ENCODE measurements at regions not wholly inside any gene's neighbourhood (a gene's known extent, or its start where the extent isn't known, plus 50 kb on each side); places are given as distances from the start of the nearest gene placed in this dataset.

DNA sequence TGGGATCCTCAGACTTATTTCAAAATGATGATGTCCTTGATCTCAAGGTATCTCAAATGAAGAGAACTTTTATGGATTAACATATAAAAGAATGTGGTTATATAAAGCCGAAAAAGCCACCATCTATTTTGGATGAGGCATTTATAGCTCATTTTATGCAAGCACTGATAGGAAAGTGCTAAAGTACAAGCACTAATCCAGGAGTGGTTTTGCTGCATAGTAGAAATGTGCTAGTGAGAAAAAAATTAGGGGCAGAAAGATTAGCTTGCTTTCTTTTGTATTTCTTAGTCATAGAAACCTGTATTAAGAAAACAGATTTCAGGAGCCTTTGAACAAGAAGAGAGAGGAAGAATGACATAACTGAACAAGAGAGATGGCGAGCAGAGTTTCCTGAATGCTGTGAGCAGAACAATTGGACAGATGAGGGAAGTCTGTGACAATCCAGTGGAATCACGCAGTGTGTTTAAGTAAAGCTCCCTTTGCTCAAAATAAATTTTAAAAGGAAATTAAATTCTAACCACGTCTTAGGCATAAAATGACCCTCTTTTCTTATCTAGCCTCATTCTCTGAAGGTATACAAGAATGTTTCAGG, 238.2 kb upstream of the NOVA1 start:
- ChIA-PET CTCF (no interaction called here), POLR2A (no interaction called here)
- DNase-seq (ENCODE audit: extremely low spot score), result no peak
- TF ChIP-seq ARNT (IDR thresholded peaks at IDR 0.05) (no peak), BHLHE40 (IDR thresholded peaks at IDR 0.05; ENCODE audit: borderline replicate concordance) (no peak), SP1 (IDR thresholded peaks at IDR 0.05) (no peak), TARDBP (IDR thresholded peaks at IDR 0.05) (no peak), FOXA1 (IDR thresholded peaks at IDR 0.05) (no peak), L3MBTL2 (conservative IDR thresholded peaks at IDR 0.05) (no peak), FOXM1 (IDR thresholded peaks at IDR 0.05; ENCODE audit: borderline replicate concordance) (no peak), LEF1 (IDR thresholded peaks at IDR 0.05; ENCODE audit: borderline replicate concordance) (no peak), HDGF (IDR thresholded peaks at IDR 0.05; ENCODE audit: borderline replicate concordance) (no peak), ZNF384 (IDR thresholded peaks at IDR 0.05) (no peak), CTBP1 (IDR thresholded peaks at IDR 0.05; ENCODE audit: borderline replicate concordance) (no peak), FOXK2 (IDR thresholded peaks at IDR 0.05) (no peak), SUZ12 (IDR thresholded peaks at IDR 0.05) (no peak), NFRKB (IDR thresholded peaks at IDR 0.05) (no peak), ELF4 (IDR thresholded peaks at IDR 0.05) (no peak)
- TF ChIP-seq, protein P1, sequence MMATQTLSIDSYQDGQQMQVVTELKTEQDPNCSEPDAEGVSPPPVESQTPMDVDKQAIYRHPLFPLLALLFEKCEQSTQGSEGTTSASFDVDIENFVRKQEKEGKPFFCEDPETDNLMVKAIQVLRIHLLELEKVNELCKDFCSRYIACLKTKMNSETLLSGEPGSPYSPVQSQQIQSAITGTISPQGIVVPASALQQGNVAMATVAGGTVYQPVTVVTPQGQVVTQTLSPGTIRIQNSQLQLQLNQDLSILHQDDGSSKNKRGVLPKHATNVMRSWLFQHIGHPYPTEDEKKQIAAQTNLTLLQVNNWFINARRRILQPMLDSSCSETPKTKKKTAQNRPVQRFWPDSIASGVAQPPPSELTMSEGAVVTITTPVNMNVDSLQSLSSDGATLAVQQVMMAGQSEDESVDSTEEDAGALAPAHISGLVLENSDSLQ (IDR thresholded peaks at IDR 0.05), result no peak

DNA sequence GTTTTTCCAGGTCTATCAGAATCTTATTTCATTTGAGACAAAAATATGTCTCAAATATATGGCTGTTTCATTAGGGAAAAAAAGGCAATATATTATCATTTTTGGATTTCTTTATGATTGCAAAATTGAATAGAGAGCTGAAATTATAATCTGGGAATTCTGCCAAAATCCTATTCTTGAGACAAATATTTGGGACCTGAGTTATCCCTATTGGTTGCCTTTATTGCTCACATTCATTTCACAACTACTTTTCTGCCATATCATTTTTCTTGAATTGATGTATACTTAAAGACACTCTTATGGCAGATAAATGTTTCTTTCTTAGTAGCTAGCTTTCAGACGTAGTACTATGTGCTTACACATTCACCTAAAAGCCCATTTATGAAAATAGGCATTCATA, 241.6 kb upstream of the NOVA1 start:
- TF ChIP-seq ELF4 (IDR thresholded peaks at IDR 0.05) (no peak), CTBP1 (IDR thresholded peaks at IDR 0.05; ENCODE audit: borderline replicate concordance) (no peak), NFRKB (IDR thresholded peaks at IDR 0.05) (no peak), FOXA1 (IDR thresholded peaks at IDR 0.05) (no peak), ARNT (IDR thresholded peaks at IDR 0.05) (no peak), SUZ12 (IDR thresholded peaks at IDR 0.05) (no peak), TARDBP (IDR thresholded peaks at IDR 0.05) (no peak)
- CTCF ChIA-PET, result no interaction called here
- DNase-seq (ENCODE audit: extremely low spot score), result no peak
- POLR2A ChIA-PET, result no interaction called here

DNA sequence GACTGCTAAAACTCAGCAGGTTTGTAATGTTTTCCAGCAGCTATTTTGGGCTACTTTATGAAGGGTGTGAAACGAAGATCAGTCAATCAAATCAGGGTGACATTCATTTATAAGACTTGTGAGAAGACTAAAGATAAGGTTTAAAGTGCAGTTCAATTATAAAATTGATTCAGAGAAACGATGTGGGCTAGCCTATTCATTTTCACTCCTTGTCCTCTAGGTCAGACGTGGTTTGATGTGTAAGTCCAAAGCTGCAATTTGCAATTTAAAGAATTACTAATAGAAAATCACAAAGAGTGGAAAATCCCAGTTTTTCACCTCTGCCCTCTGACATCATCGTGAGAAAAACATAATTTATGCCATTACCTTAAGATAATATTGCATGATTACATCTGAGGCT, 243.5 kb upstream of the NOVA1 start:
- ChIA-PET CTCF (no interaction called here), POLR2A (no interaction called here)
- no peak for DNase-seq (ENCODE audit: extremely low spot score)
- TF ChIP-seq TARDBP (IDR thresholded peaks at IDR 0.05) (no peak), ZNF384 (IDR thresholded peaks at IDR 0.05) (no peak)

DNA sequence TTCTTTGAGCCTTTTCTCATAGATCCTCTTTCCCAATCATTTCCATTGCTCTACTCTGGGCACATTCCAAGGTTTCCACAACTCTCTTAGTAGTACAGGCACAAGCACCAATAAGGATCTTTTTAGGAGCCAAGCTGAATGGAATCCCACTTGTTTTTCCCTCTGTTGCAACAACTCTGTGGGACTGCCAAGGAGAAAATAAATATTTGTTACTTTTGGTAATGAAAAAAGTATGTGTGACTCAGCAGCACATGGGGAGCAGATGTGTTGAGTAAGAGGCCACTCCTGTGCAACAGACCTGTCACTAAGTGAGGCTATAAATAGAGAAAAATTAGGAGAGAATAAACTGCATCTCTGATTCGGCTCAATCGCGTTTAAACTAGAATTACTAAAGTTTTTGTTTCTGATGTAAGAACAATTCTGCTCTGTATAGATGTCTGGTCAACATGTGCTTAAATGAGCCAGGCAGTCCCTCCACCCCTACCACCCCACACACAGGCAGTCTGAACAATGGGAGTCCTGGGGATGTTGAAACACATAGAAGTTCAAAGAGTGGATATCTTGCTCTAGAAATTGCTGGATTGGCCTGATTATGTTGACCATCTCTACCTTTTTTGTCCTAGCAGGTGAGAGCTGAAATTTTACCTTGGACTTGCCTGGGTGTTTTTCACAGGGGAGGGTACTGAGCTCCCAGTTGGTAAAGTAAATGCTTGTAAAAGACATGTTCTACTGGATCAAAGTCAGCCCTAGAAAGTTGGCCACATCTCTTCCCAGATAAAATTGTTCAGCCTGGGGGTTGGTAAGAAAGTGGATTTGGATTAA, 244.3 kb upstream of the NOVA1 start:
- POLR2A ChIA-PET, result no interaction called here
- CTCF ChIA-PET, result interaction anchor here (0.6 kb wide), 1 partner anchor 442 kb away, joined by 4 read pairs; no protein-coding TSS in a partner anchor
- no peak for DNase-seq (ENCODE audit: extremely low spot score)
- no peak for TF ChIP-seq TARDBP (IDR thresholded peaks at IDR 0.05)
- no peak for TF ChIP-seq NFRKB (IDR thresholded peaks at IDR 0.05)
- TF ChIP-seq SUZ12 (IDR thresholded peaks at IDR 0.05), result no peak
- no peak for TF ChIP-seq ZNF384 (IDR thresholded peaks at IDR 0.05)
- no peak for TF ChIP-seq ARNT (IDR thresholded peaks at IDR 0.05)
- TF ChIP-seq BHLHE40 (IDR thresholded peaks at IDR 0.05; ENCODE audit: borderline replicate concordance), result no peak
- TF ChIP-seq FOXK2 (IDR thresholded peaks at IDR 0.05), result no peak
- TF ChIP-seq FOXM1 (IDR thresholded peaks at IDR 0.05; ENCODE audit: borderline replicate concordance), result no peak
- TF ChIP-seq, protein P1 (IDR thresholded peaks at IDR 0.05), result no peak
- no peak for TF ChIP-seq SP1 (IDR thresholded peaks at IDR 0.05)
- no peak for TF ChIP-seq HDGF (IDR thresholded peaks at IDR 0.05; ENCODE audit: borderline replicate concordance)
- TF ChIP-seq LEF1 (IDR thresholded peaks at IDR 0.05; ENCODE audit: borderline replicate concordance), result no peak
- no peak for TF ChIP-seq ELF4 (IDR thresholded peaks at IDR 0.05)
- no peak for TF ChIP-seq CTBP1 (IDR thresholded peaks at IDR 0.05; ENCODE audit: borderline replicate concordance)

DNA sequence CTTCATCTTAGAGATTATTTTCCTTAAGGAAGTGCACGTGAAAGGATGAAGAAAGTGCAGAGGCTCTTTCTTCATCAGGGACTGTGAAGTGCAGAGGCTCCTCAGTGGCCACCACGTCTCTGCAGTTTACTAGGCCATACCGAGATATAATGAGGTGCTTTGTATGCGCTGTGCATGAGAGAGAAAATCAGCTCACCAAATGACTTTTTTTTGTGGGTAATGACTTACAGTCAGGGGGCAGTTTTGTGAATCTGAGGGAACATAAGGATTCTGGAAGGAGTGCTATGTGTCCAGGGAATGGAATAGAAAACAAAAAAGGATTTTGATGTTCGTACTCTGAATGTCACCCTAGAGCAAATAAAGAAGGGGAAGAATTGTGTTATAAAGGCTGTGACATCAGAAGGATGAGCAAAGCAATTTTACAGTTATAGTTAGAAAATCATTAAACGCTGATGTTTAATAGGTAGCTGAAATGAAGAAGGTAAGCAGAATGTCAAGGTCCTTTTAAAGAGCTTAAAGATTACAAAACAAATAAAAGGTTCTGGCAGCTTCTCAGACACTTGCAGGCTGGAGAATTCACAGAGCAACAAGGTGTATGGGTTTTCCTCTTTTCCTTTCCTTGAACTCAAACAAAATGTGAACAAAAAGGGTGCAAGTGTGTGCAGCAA, 247.5 kb upstream of the NOVA1 start:
- ChIA-PET POLR2A (no interaction called here), CTCF (no interaction called here)
- no peak for TF ChIP-seq FOXK2 (IDR thresholded peaks at IDR 0.05)
- no peak for TF ChIP-seq L3MBTL2 (conservative IDR thresholded peaks at IDR 0.05)
- TF ChIP-seq, protein P1 (IDR thresholded peaks at IDR 0.05), result no peak
- TF ChIP-seq SP1 (IDR thresholded peaks at IDR 0.05), result no peak
- no peak for TF ChIP-seq FOXA1 (IDR thresholded peaks at IDR 0.05)
- no peak for TF ChIP-seq TARDBP (IDR thresholded peaks at IDR 0.05)
- no peak for TF ChIP-seq FOXM1 (IDR thresholded peaks at IDR 0.05; ENCODE audit: borderline replicate concordance)
- no peak for TF ChIP-seq CTBP1 (IDR thresholded peaks at IDR 0.05; ENCODE audit: borderline replicate concordance)
- no peak for TF ChIP-seq ARNT (IDR thresholded peaks at IDR 0.05)
- no peak for DNase-seq (ENCODE audit: extremely low spot score)

DNA sequence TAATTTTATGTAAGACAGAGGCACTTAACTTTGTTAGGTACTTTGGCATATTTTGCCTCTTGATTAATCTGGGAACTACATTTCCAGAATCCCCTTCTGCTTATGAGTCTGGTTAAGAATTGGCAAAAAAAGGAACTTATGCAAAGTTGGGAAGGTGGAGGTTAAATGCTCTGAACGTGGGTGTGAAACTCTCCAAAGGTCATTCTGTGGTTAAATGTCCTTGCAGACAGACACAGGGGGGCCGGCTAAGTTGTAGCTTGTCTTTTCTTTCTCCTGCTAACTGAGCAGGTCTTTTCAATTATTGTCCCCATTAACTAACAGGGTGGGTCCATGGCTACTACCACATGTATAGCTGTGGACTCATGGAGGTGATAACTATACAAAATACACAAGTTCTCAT, 248.6 kb upstream of the NOVA1 start:
- ChIA-PET CTCF (no interaction called here), POLR2A (no interaction called here)
- DNase-seq (ENCODE audit: extremely low spot score), result no peak
- TF ChIP-seq TARDBP (IDR thresholded peaks at IDR 0.05) (no peak), ELF4 (IDR thresholded peaks at IDR 0.05) (no peak), SP1 (IDR thresholded peaks at IDR 0.05) (no peak), SUZ12 (IDR thresholded peaks at IDR 0.05) (no peak), BHLHE40 (IDR thresholded peaks at IDR 0.05; ENCODE audit: borderline replicate concordance) (no peak), FOXM1 (IDR thresholded peaks at IDR 0.05; ENCODE audit: borderline replicate concordance) (no peak), NFRKB (IDR thresholded peaks at IDR 0.05) (no peak), L3MBTL2 (conservative IDR thresholded peaks at IDR 0.05) (no peak), FOXK2 (IDR thresholded peaks at IDR 0.05) (no peak), ZNF384 (IDR thresholded peaks at IDR 0.05) (no peak), ARNT (IDR thresholded peaks at IDR 0.05) (no peak), CTBP1 (IDR thresholded peaks at IDR 0.05; ENCODE audit: borderline replicate concordance) (no peak), LEF1 (IDR thresholded peaks at IDR 0.05; ENCODE audit: borderline replicate concordance) (no peak), HDGF (IDR thresholded peaks at IDR 0.05; ENCODE audit: borderline replicate concordance) (no peak), FOXA1 (IDR thresholded peaks at IDR 0.05) (no peak)
- TF ChIP-seq, protein P1 (IDR thresholded peaks at IDR 0.05), result no peak

Measured in HEK293T (cell line).